ENCODE measurements at regions not wholly inside any gene's neighbourhood (a gene's known extent, or its start where the extent isn't known, plus 50 kb on each side); places are given as distances from the start of the nearest gene placed in this dataset.
"Not testable (repeated sequence)": the region's sequence is repeated elsewhere in the genome, so short reads cannot be mapped to it uniquely, and the experiment has no call there.

DNA sequence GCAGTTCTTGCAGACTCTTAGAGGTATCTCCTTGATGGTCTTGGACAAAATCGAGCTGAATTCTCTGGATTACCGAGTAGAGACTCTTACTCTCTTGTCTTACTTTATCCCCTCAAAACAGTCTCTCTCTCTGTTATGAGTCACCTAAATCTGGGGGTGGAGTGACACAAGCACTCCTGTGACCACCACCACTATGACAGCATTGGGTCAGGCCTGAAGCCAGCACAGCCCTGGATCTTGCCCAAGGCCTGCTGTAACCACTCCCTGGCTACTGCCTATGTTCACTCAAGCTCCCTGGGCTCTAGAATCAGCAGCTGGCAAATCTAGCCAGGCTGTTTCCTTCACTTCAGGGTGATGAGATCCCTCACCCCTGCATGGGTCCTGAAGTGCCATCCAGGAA is 662.5 kb downstream of the LUZP2 start:
- no peak for DNase-seq

DNA sequence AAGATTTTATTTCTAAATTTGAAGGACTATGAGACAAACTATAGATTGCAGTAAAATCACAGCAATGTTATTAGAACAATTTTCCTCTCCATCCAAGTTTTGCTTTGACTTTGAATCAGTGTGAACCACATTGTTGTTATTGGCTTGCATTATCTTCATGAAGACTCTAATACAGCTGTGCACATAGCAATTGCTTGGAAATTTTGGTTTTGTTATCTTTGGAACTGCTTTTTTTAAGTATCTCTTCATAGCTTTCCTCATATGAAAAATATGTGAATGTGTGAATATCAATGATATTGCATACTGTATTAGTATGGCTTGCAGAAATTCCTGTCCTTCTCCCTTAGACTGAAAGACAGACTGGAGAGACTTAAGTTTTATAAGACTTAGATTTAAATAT is 666.6 kb downstream of the LUZP2 start:
- DNase-seq, result no peak

DNA sequence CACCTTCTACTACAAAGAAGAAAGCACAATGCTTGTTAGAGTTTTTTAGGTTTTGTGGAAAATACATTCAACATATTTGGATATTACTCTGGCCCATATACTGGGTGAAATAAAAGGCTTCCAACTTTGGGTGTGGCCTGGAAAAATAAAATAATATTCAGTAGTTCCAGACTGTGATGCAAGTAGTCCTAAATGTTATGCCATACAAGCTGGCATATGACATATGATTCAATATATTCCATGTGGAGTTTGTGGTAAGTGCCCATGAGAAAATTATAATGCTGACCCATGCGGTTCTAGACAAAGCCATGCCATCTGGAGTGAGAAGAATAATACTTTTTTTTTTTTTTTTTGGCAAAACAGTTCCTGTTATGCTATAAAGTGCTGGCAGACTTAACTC is 683.3 kb downstream of the LUZP2 start:
- no peak for DNase-seq

DNA sequence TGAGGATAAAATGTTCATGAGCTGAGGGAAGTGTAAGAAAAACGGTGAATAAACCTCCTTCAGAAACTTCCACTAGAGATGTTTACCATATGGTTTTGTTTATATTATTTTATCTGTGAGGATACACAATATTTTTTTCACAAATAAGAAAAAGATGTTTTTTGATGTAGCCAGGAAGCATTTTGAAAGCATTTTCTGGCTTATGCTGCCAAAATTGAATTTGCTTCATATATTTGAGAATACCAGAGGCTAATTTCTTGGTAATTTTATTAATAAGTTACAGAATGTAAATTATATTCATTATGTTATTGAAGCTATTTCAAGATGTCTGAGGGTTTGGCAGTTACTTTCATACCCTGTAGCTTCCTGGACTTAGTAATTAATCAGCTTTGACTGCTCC is 686.6 kb downstream of the LUZP2 start:
- DNase-seq, result no peak

DNA sequence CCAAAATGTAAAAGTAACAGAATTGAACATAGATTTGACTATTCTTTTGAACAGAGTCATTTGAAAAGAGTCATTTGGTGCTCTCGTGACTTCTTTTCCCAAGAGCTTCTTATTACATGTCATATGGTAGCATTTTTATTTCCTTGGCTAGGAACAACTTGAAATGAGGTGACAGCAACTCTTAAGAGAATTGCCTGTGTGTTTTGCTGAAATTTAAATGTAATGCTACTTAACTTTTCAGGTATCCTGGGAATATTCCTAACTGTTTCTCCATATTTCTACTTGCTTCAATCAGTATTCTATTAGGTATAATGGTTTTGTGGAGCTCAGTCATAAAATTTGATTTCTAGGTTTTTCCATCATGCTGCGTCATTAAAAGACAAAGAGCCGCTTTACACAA is 700.7 kb downstream of the LUZP2 start:
- no peak for DNase-seq

DNA sequence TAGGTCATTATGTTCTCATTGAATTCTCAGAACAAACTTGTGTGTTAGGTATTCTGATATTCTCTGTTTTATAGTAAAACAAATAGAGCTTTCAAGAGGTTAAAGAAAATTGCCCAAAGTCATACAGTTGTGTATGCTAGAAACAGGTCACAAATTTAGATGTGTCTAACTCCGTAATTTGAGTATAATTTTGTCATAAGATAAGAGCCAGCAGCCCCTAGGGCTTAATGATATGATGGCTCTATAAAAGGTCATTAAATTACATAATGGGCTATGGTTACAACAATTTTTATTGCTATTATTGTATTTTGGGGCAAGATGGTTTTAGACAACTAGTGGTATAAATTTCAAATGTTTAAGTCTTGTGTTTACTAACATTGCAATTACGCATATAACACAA is 701.9 kb downstream of the LUZP2 start:
- DNase-seq, result no peak

DNA sequence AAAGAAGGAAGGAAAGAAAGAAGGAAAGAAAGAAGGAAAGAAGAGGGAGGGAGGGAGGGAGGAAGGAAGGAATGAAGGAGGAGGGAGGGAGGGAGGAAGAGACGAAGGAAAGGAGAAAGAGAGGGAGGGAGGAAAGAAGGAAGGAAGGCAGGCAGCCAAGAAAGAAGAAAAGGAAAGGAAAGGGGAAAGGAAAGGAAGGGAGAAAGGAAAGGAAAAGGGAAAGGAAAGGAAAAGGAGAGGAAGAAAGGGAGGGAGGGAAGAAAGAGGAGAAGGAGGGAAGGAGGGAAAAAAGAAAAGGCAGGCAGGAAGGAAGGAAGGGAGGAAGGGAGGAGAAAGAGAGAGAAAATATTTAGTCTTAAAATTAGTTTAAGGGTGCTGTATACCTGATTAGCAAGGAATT is 704.1 kb downstream of the LUZP2 start:
- DNase-seq, result no peak

DNA sequence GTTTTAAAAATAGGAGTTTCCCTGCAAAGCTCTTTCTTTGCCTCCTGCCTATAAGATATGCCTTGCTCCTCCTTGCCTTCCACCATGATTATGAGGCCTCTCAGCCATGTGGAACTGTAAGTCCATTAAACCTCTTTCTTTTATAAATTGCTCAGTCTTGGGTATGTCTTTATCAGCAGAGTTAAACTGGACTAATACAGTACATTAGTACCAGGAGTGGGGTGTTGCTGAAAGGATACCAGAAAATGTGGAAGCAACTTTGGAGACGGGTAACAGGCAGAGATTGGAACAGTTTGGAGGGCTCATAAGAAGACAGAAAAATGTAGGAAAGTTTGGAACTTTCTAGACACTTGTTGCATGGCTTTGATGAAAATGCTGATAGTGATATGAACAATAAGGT is 709.9 kb downstream of the LUZP2 start:
- no peak for DNase-seq

DNA sequence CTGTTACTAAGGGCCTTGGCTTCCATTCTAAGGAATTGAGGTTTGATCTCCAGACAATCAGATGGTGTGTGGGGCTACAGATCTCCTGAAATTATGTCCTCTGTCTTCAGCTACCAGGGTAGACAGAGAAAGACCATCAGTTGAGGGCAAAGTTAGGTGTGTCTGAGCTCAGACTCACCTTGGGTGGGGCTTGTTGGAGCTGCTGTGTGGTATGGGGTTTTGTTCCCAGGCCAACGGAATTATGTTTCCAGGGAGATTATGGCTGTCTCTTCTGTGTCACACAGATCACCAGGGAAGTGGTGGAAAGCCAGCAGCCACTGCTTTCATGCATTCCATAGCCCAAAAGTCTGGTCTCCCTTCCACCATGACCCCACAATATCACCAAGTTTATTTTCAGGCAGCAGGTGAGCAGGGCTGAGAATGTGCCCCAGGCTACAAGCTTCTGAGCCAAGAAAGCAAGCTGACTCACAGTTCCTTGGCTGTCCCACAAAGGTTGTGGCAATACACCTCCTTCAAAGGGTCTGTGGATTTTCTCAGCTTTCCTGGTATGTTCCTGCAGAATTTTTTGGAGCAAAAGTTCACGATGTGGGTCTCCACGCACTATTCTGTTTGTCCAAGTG is 714.9 kb downstream of the LUZP2 start:
- no peak for DNase-seq

DNA sequence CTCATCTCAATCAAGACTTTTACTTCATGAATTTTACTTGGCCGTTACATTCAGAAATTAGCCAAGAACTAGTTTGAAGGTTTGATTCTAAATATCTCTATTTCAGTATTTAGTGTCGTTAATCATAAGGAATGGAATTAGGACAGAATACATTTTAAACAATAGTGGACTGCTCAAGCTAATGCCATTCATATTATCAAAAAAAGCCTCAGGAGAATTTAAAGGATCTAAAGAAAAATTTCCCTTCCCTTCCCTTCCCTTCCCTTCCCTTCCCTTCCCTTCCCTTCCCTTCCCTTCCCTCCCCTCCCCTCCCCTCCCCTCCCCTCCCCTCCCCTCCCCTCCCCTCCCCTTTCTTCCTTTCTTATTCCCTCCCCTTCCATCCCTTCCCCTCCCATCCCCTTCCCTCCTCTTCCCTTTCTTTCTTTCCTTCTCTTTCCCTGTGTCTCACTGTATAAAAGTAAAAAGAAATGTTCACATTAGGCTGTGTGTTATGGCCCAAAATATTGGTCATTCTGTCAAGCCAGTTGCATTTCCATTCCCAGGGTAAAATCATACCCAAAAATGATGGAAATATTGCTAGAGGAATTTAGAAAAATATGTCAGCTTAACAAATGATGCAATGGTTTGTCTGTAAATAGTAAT is 717.8 kb downstream of the LUZP2 start:
- no peak for DNase-seq

DNA sequence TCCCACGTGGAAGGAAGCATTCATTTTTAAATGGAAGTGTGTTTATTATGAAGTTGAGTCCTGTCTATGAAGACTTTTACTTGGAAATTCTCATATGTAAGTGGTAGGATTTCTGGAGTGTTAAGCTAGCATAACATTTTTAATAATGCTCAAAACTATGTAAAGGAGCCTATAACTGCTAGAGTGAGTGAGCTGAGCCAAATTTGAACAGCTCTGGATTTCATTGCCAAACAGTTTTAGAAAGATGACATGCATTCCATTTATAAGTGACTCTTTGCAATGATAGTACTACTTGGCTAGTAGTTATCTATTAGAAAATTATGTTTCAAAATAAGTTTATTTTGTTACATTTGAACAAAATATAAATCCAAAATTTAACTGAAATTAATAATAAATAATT is 721.2 kb downstream of the LUZP2 start:
- DNase-seq, result no peak

DNA sequence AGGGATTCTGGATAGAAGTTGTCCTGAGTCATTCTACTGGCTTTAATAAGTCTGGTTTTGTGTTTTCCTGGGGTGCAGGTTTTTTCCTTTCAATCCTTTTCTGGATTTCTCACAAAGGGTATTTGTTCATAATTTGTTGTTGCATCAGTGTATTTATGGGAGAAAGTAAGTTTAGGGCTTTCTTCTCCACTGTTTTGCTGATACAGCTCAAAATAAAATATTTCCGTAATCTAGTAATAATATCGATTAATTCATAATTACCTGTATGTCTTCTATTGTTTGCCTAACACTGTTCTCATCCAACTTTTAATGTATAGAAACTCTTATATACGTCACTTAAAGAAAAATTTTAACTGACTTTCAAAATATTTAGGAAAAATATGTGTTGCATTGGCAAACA is 728.2 kb downstream of the LUZP2 start:
- no peak for DNase-seq

DNA sequence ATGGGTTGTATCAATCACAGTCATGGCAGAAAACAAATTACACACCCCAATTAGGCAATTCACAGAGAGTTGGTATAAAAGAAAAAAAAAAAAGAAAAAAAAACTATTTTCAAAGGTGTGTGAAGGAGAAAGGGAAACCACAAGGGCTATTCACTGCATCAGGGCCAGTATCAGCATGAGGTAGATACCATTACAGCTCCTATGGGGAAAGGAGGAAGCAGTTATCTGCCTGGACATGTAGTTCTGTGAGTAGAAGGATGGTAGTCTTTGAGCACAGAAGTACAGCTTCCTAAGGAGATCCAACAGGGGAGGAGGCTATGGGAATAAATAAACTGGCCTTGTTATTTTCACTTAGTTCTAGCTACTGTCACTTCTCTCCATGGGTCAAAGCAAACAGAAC is 746.1 kb downstream of the LUZP2 start:
- DNase-seq, result no peak

DNA sequence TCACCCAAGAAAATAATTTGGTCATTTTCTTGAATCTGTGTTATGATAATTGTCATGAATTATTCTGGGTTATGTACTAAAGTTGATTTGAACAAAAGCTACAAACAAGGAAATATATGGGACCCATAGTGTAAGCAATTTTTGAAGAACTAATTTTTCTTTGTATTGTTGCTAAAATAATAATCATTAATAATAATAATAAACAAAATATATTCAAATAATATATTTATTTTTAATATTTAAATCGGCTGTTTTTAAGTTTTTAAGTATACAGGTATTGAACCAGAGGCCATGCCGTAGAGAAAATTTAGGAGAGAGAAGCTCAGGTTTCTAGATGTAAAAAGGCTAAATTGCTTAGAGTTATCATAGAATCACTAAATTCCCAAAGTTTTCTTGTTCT is 747.3 kb downstream of the LUZP2 start:
- DNase-seq, result no peak

DNA sequence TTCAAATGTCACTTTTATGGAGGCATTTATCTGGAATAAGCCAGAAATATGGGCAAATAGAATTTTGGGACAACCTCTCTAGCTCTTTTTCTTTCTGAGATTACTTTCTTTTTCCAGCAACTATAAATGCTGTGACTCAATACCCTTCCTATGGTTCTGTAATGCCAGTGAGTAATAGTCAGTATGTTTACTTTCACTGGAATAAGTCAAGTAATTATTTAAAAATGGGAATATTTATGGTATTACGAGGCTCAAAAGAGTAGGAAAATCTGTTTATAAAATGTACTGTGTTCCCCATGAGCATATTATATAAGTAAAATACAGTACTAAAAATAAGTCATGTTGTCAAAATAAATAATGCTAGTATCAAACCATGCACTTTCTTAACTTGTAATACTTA is 750.5 kb downstream of the LUZP2 start:
- DNase-seq, result no peak

DNA sequence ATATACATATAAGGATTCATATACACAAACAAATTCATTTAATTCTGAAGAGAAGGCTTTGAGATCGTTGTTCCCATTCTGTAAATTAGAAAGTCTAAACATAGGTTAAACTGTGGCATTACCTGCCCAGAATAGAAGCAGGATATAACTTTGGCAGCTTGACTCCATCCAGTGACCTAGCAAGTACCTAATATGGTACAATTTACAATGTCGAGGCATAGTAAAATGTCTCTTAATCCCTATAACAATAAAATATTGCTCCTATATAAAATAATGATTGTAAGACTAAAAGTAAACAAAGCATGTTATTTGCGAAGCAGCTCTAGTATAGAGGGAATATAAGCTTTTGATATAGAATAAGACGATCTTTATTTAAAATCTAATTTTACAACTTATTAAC is 756.0 kb downstream of the LUZP2 start:
- no peak for DNase-seq

DNA sequence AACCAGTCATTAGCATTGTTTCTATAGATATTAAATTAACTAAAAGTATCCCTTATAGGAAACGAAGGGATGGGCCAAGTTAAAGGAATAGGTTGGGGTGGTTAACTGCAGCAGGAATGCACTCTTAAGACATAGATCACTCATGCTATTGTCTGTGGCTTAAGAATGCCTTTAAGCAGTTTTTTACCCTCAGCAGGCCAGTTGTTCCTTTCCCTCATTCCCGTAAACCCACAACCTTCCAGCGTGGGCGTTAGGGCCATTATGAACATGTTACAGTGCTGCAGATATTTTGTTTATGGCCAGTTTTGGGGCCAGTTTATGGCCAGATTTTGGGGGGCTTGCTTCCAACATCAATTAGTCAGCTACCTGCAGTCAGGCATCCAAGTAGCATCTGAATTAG is 767.0 kb downstream of the LUZP2 start:
- DNase-seq, result not testable (repeated sequence)

DNA sequence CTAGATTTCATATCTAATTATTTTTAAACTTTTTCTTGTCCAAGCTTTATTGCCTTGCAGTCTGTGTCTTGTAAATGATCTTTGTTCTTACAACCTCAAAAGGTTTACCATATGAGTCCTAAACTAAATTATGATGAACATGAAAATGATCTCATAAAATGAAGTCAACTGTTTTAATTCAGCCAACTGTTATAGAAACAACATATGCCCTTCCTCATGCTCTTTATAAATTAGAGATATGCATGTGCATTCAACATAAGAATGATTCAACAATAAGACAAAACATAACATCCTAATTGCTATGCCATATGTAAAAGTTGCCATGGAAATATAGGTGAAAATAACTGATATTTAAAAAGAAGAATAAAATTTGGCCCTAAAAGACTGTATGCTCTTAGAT is 774.4 kb downstream of the LUZP2 start:
- DNase-seq, result no peak

DNA sequence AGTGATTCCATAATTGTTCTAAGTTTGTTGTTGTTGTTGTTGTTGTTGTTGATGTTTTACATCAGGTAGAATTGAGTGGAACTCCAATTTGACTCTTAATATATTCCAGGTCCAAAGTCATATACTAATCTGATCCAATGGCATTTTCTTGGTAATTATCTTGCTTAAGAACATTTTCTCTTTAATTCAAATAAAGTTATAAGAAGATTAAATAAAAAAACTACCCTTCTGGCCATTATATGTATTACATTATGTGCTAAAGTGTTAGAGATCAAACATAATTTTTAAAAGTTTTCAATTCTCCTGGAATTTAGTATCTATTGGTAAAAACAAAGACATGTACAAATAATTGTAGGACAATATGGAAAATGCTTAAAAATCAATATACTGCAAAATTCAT is 775.4 kb downstream of the LUZP2 start:
- DNase-seq, result no peak

DNA sequence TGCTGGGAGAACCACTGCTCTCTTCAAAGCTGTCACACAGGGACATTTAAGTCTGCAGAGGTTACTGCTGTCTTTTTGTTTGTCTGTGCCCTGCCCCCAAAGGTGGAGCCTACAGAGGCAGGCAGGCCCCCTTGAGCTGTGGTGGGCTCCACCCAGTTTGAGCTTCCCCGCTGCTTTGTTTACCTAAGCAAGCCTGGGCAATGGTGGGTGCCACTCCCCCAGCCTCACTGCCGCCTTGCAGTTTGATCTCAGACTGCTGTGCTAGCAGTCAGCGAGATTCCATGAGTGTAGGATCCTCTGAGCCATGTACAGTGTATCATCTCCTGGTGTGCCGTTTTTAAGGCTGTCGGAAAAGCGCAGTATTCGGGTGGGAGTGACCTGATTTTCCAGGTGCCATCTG is 784.0 kb downstream of the LUZP2 start:
- DNase-seq, result not testable (repeated sequence)

DNA sequence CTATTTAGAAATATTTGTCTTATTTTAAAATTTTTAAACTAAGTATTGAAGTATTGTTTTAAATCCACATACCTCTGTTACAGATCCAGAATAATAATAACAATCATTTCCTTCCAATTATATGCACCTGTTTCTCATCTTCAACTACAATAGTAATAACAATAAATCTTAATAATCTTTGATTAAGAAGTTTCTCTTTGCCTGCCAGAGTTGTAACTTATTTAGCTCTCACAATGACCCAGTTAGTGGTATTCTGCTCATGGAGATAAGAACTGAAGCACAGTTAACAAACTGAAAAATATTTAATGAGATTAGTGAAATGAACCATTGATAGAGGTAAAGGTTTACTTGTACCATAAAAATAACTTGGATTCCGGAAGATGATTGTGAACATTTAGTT is 796.3 kb downstream of the LUZP2 start:
- DNase-seq, result no peak

DNA sequence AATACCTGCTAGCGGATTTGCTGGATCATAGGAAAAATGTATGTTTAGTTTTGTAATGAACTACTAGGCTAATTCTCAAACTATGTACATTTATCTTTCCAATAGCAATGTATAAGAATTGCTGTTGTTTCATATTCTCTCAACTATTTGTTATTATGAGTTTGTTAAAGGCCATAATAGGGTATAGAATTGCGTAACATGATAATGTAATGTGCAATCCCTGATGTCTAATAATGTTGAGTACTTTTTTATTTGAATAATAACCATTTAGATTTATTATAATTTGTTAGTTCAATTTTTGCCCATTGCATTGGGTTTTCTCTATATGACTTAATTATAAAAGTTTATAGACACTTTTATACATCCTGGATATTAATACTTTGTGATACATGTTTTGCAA is 801.6 kb downstream of the LUZP2 start:
- no peak for DNase-seq

DNA sequence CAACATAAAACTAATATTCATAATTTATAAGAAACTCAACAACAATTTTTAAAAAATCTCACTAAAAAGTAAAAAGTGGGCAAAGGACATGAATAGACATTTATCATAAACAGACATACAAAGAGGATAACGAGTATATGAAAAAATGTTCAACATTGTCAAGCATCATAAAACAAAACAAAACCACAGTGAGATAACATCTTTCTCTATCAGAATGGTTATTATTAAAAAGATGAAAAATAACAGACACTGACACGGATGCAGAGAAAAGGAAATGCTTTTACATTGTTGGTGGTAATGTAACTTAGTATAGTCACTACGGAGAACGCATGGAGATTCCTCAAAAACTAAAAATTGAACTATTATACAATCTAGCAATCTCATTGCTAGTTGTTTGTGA is 813.0 kb downstream of the LUZP2 start:
- no peak for DNase-seq

DNA sequence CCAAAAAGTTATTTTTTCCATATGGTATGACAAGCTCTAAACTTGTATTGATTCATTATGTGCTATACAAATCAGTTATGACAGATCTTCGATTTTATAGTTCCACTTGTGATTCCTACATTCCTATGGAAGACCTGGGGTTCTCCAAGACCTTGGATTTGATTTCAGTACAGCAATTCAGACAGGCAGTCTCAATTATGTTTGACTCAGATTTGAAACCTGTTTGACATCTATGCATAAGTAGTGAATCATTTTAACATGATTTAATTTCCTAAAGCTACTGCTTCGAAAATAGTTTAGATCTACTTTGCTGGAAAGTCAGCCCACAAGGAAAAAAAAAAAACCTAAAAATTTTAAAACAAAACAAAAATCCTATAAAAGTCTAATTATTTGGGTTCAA is 820.4 kb downstream of the LUZP2 start:
- DNase-seq, result no peak

DNA sequence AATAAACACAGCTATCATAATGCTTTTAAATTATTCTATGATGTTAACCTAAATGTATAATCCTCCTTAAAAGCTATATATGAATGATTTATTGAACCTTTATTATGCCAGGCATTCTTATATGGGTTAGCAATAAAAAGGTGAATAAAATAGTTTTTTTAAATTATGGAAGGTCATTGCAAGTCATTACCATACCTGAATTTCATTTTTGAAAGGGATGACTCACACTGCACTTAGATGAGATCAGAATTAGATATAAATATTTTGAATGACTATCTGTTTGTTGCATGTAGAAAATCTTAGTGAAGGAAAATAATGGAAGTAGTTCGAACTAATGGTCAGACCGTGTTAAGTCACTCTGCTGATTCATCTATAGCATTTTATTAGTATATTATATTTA is 822.3 kb downstream of the LUZP2 start:
- DNase-seq, result no peak

DNA sequence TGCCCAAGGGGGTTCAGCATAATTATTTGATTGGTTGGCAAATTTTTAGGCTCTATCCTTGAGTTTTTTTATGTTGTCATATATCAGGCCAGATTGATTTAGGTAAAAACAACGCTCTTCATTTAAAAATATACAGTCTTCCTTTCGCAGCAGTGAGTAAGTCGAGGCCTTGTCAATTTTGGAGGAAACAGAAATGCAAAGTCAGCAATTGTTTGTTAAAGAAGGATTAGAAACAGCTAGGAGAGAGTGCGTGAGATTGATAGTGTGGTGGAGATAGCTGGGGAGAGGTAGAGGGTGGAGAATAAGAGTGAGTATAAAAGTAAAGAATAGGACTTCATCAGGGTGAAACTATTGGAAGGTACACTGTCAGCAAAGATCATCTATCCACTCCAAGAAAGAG is 830.8 kb downstream of the LUZP2 start:
- DNase-seq, result no peak
